ENCODE measurements at regions not wholly inside any gene's neighbourhood (a gene's known extent, or its start where the extent isn't known, plus 50 kb on each side); places are given as distances from the start of the nearest gene placed in this dataset.

- no peak overlapping the region for H3K27ac ChIP-seq (ENCODE audit: low read depth in 1 of 2, low read length in 1 of 2)
- H3K36me3 ChIP-seq (ENCODE audit: control insufficient read depth in 4 of 4, insufficient read depth in 4 of 4, low read length in 4 of 4), result no peaks in the 10 kb centered on the region
- peaks cover 0 to 7% (median 0%) of the 10 kb centered on the region in 4 donors for H3K9me3 ChIP-seq (ENCODE audit: control insufficient read depth in 4 of 4, insufficient read depth in 3 of 4, low read length in 3 of 4)
- no peaks in the 10 kb centered on the region for H3K4me1 ChIP-seq (ENCODE audit: control insufficient read depth in 5 of 5, insufficient read depth in 5 of 5, low read length in 5 of 5)
- DNase-seq (no peak), ATAC-seq (ENCODE audit: insufficient read depth, low FRiP score) (no peak)
- 44 to 54% methylated on average over 3 of the region's 3 CpGs for WGBS, 2 donors
- no peaks in the 10 kb centered on the region for H3K27me3 ChIP-seq (ENCODE audit: control insufficient read depth in 3 of 3, insufficient read depth in 3 of 3, low read length in 2 of 3)
- no peak overlapping the region for H3K4me3 ChIP-seq
- no peak for TF ChIP-seq CTCF (IDR thresholded peaks at IDR 0.05; ENCODE audit: control extremely low read depth, extremely low read depth)
- H3K9ac ChIP-seq (ENCODE audit: insufficient read depth in 1 of 2, low read length in 2 of 2), result no peak overlapping the region
Observed at GRCh38 chr3:3316521-3316920, 137.0 kb upstream of the CRBN start.

- no peak for ATAC-seq (ENCODE audit: insufficient read depth, low FRiP score)
- Histone ChIP-seq H3K27ac (ENCODE audit: low read depth in 1 of 2, low read length in 1 of 2) (no peak overlapping the region), H3K9me3 (ENCODE audit: control insufficient read depth in 4 of 4, insufficient read depth in 3 of 4, low read length in 3 of 4) (peaks cover 0 to 7% (median 0%) of the 10 kb centered on the region in 4 donors), H3K36me3 (ENCODE audit: control insufficient read depth in 4 of 4, insufficient read depth in 4 of 4, low read length in 4 of 4) (no peaks in the 10 kb centered on the region), H3K27me3 (ENCODE audit: control insufficient read depth in 3 of 3, insufficient read depth in 3 of 3, low read length in 2 of 3) (no peaks in the 10 kb centered on the region), H3K4me1 (ENCODE audit: control insufficient read depth in 5 of 5, insufficient read depth in 5 of 5, low read length in 5 of 5) (no peaks in the 10 kb centered on the region), H3K4me3 (no peak overlapping the region), H3K9ac (ENCODE audit: insufficient read depth in 1 of 2, low read length in 2 of 2) (no peak overlapping the region)
- no peak for DNase-seq
- 92% methylated on average over 7 of the region's 7 CpGs for WGBS, 2 donors
- TF ChIP-seq CTCF (IDR thresholded peaks at IDR 0.05; ENCODE audit: control extremely low read depth, extremely low read depth), result no peak
Observed at GRCh38 chr3:3315846-3316245, 136.4 kb upstream of the CRBN start.

- no peak overlapping the region for H3K9ac ChIP-seq (ENCODE audit: insufficient read depth in 1 of 2, low read length in 2 of 2)
- H3K27ac ChIP-seq (ENCODE audit: low read depth in 1 of 2, low read length in 1 of 2), result no peak overlapping the region
- no peak for ATAC-seq (ENCODE audit: insufficient read depth, low FRiP score)
- H3K4me1 ChIP-seq (ENCODE audit: control insufficient read depth in 5 of 5, insufficient read depth in 5 of 5, low read length in 5 of 5), result no peaks in the 10 kb centered on the region
- no peaks in the 10 kb centered on the region for H3K27me3 ChIP-seq (ENCODE audit: control insufficient read depth in 3 of 3, insufficient read depth in 3 of 3, low read length in 2 of 3)
- peaks cover 0 to 1% (median 0%) of the 10 kb centered on the region in 4 donors for H3K9me3 ChIP-seq (ENCODE audit: control insufficient read depth in 4 of 4, insufficient read depth in 3 of 4, low read length in 3 of 4)
- 45 to 53% methylated on average over 3 of the region's 3 CpGs for WGBS, 2 donors
- TF ChIP-seq CTCF (IDR thresholded peaks at IDR 0.05; ENCODE audit: control extremely low read depth, extremely low read depth), result no peak
- no peak overlapping the region for H3K4me3 ChIP-seq
- DNase-seq, result no peak
- H3K36me3 ChIP-seq (ENCODE audit: control insufficient read depth in 4 of 4, insufficient read depth in 4 of 4, low read length in 4 of 4), result no peaks in the 10 kb centered on the region
Observed at GRCh38 chr3:3309887-3310286, 130.4 kb upstream of the CRBN start.

- H3K36me3 ChIP-seq (ENCODE audit: control insufficient read depth in 4 of 4, insufficient read depth in 4 of 4, low read length in 4 of 4), result no peaks in the 10 kb centered on the region
- ATAC-seq (ENCODE audit: insufficient read depth, low FRiP score) (no peak), DNase-seq (no peak)
- H3K9ac ChIP-seq (ENCODE audit: insufficient read depth in 1 of 2, low read length in 2 of 2), result no peak overlapping the region
- no peaks in the 10 kb centered on the region for H3K27me3 ChIP-seq (ENCODE audit: control insufficient read depth in 3 of 3, insufficient read depth in 3 of 3, low read length in 2 of 3)
- WGBS, 2 donors, result 88 to 95% methylated on average over 3 of the region's 3 CpGs
- H3K27ac ChIP-seq (ENCODE audit: low read depth in 1 of 2, low read length in 1 of 2), result no peak overlapping the region
- H3K4me3 ChIP-seq, result no peak overlapping the region
- no peak for TF ChIP-seq CTCF (IDR thresholded peaks at IDR 0.05; ENCODE audit: control extremely low read depth, extremely low read depth)
- H3K4me1 ChIP-seq (ENCODE audit: control insufficient read depth in 5 of 5, insufficient read depth in 5 of 5, low read length in 5 of 5), result no peaks in the 10 kb centered on the region
- peaks cover 0 to 1% (median 0%) of the 10 kb centered on the region in 4 donors for H3K9me3 ChIP-seq (ENCODE audit: control insufficient read depth in 4 of 4, insufficient read depth in 3 of 4, low read length in 3 of 4)
Observed at GRCh38 chr3:3308809-3309208, 129.3 kb upstream of the CRBN start.

All from lung (tissue), 11 donors.